HG03354 (cell line): ENCODE measurements at regions not wholly inside any gene's neighbourhood (a gene's known extent, or its start where the extent isn't known, plus 50 kb on each side); places are given as distances from the start of the nearest gene placed in this dataset.
A peak's percentile ranks its signal among the peaks of the same experiment; 100 is the strongest.
"Not testable (repeated sequence)": the region's sequence is repeated elsewhere in the genome, so short reads cannot be mapped to it uniquely, and the experiment has no call there.

Experiments used
- ATAC-seq: cut with Tn5 transposase; IDR thresholded peaks from one replicate; pipeline ENCODE4 v1.9.1; 2021; ENCODE audit warnings: mild to moderate bottlenecking; ENCODE audit not compliant: unreplicated experiment, poor library complexity, severe bottlenecking

DNA sequence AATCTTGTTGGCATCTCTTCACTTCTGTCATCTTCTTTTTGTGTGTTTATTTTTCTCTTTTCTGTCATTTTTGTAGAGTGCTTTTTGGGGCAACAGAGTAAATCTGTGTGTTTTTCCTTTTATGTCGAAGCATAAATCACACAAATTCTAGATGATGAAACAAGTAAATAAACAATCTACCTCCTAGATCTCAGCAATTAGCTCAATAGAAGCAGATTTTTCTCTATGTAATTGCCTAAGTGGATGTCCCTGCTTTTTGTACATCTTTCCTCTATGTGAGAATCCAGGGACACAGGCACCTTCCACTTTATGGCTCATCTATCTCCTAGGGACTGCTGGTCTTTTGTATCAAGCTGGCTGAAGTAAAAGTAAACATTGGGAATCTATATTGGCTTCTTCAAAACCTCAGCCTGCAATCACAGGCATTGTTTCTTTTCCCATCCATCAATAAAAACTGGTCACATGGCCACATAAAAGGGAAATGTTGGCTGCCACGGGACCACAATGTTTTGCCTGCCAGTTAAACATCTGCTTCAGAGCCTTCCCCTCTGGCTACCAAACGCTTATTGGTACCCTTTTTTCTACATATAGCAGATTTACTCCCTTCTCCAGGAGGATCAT, 323.8 kb downstream of the LMO7 start:
- ATAC-seq = peak; percentile 3

DNA sequence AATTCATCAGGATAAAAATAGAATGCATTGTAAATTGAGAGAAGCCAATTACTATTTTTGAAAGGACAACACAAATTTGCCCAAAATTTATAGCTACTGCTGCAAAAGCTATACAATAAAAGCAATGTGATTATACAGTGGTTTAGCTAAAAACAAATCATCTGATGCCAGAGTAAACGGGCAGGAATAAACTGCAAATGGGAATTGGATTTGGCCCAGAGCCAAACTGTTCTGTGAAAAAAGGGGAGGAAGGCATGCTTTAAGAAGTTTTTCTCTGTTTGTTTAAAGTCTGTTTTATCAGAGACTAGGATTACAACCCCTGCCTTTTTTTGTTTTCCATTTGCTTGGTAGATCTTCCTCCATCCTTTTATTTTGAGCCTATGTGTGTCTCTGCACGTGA, 317.5 kb downstream of the LMO7 start:
- ATAC-seq = not testable (repeated sequence)

GRCh38 chr13:75947448-75947847, 311.3 kb downstream of the LMO7 start:
- ATAC-seq = no peak

DNA sequence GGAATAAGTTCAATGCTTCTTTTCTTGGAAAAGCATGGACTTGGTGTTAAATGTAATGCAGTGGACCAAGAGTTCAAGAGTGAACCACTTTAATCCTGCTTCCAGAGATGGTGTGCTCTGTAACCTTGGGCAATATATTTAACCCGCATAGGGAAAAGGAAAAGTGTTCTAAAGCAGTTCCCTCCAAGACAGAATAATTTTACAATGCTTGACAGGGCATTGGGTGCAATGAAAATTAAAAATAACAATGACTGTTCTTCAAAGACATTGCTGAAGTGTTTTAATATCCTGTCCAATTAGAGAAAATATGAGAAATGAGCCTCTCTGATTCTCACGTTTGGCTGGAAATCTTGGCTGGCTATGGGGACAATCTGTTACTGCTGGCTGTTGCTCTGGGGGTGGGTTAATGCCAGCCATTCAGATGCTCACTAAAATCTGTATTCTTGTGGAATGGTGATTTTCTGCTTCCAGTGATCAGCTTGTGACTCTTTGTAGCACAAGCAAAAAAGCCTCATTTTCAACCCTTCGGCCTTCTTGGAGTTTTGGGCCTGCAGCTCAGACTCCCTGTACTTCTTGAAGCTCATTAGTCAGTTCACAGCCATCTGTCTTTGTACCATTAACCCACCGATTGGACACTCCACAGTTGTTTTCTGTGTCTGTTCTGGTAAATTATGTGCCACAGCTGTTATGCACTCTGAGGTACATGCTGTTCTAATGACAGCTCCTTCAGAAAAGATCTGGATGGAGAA, 310.6 kb downstream of the LMO7 start:
- no peak for ATAC-seq

- ATAC-seq = no peak
These were observed 309.8 kb downstream of the LMO7 start for GRCh38 chr13:75945841-75946482.

DNA sequence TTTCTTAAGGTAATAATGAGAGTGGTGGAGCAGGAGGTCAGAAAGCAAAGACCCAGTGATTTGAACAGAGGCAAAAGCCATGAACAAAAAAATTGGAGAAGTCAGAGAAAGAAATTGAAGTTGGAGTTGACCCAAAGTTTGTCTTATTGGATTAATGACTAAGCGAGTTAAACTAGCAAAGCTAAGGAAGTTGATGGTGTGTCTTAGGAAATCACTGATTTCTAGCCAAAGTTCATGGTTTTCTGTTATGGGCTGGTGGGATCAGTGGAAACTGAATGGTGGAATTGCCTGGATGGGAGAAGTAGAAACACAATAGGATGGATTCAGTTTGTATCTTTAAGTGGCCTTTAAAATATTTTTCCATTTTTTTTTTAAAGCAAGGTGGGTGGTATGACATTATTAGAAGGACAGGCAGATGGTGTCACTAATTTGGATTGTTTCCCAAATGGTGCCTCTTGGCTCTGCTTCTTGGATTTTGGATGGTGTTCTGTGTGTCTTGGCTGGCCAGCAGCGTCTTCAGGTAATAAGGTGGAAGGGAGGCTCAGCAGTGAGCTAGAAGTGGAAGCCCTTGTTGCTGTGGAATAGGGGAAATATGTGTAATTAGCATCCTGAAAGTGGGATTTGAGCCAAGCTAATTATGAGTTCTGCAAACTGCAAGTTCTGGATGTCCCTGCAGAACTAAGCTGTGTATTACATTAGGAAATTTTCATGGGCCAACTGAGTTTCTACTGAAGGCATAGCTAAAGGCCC, 302.9 kb downstream of the LMO7 start:
- ATAC-seq = no peak

- no peak for ATAC-seq
These were observed 300.7 kb downstream of the LMO7 start for GRCh38 chr13:75936791-75937190.

DNA sequence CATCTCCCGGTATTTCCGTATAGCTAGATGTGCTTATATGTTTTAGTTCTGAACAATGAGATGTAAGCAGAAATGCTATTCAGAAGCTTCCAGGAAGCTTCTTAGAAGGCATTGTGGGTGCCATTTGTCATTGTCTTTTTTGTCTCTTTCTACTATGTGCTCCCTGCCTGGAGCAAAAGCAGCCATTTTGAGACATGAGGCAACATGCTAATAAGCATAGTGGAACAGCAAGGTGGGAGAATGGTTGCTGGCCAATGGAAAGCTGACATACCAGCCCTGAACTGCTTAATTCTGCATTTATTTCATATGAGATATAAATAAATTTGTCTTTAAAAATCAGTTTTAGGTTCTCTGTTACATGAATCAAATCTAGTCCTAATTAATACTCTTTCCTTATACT, 299.7 kb downstream of the LMO7 start:
- ATAC-seq = no peak

DNA sequence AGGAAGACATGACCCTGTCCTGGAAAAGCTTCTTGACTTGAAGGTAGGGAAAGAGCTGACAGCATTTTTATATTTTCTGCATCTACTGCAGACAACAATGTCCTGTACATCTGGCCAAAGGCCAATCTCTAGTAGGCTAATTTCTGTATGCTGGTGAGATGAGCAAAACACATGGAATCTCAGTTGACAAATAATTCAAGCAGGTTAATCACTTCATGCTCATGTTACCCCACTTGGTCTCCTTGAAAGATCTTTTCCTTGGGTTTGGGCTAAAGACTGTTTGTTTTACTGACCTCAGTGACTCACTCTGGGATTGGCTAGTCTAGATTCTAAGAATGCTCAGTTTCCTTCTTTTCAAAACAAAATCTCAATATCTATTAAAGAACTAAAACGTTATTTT, 298.8 kb downstream of the LMO7 start:
- no peak for ATAC-seq

GRCh38 chr13:75932636-75933035, 296.5 kb downstream of the LMO7 start:
- ATAC-seq = no peak

GRCh38 chr13:75931116-75931515, 295.0 kb downstream of the LMO7 start:
- ATAC-seq = no peak

- ATAC-seq = no peak
These were observed 292.9 kb downstream of the LMO7 start for GRCh38 chr13:75929076-75929475.

DNA sequence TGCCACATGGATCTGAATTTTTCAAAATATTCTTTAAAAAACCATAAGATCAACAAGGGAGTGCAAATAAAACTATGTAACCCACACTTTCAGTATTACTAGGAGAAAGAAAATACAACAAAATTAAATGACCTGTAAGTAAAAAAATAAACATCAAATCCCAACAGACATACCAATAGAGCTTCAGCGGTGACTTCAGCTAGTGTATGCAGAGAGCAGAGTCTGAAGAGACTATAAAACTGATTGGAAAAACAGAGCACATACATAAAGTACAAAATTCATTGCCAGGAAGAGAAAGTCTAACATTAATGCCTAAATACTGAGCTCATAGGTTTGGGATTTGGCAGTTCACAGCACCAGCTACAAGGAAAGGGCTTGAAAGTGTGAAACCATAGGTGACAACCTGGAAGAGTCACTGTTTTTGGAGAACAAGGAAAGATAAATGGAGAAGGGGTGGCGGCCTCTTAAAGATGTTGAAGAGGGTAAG, 291.1 kb downstream of the LMO7 start:
- ATAC-seq = no peak

- ATAC-seq = no peak
These were observed 284.4 kb downstream of the LMO7 start for GRCh38 chr13:75920536-75920935.

GRCh38 chr13:75919660-75920199, 283.6 kb downstream of the LMO7 start:
- no peak for ATAC-seq

DNA sequence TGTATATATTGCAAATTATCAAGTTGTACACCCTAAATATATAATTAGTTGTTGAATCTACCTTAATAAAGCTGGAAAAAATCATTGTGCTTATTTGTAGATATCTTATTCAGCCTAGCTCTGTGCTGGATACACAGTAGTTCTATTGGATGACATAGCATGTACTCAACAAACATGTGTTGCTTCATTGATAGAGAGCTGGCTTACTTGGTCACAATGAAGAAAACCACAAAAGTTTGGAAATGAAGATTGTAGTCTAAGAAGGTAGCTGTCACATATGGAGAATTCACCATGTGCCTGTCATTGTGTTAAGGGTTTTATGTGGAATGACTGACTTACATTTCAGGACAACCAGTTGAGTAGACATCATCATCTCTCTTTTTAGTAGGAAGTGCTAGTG, 278.9 kb downstream of the LMO7 start:
- ATAC-seq = no peak

DNA sequence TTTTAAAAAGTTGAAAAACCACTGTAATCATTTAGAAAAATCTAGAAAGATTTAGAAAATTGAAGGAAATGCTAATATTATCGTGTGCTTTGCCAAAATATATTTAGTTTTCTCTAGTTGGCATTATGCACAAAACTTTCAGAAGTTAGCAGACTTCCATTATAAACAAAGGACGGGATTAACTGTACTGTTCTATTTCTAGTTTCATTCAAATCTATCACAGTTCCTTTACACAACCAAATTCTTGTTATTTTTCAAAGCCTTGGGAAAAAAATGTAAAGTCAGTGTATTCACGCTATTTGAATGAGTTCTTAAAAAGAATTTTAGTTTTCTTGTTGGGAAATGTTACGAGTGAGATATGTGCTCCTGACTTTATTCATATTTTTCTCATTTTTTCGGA, 277.8 kb downstream of the LMO7 start:
- no peak for ATAC-seq

DNA sequence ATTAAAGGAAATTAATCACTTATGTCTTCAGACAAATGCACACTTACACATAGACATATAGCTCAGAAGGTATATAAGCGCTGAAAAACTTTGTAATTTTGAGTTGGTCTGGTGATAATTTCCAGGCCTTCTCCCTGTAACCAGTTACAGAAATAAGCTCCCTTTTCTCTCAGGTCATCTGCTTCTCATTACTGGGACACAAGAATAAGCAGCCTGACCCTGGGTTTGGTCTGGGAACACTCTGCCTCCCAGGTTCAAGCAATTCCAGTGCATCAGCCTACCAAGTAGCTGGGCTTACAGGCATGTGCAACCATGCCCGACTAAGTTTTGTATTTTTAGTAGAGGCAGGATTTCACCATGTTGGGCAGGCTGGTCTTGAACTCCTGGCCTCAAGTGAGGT, 274.5 kb downstream of the LMO7 start:
- ATAC-seq = no peak
